OCI-LY7 (cell line): ENCODE measurements at regions not wholly inside any gene's neighbourhood (a gene's known extent, or its start where the extent isn't known, plus 50 kb on each side); places are given as distances from the start of the nearest gene placed in this dataset.

Experiments used
- CTCF ChIP-seq: fragments of 200-600 bp; sonication (generic); conservative IDR thresholded peaks from 2 replicates; pipeline ENCODE4 v1.5.1; 2014; ENCODE audit warnings: mild to moderate bottlenecking, antibody characterized with exemption, low read length, moderate library complexity, mixed read lengths
- EZH2phosphoT487 ChIP-seq: fragments of 200-600 bp; sonication (generic); IDR thresholded peaks from 2 replicates; pipeline ENCODE4 v1.6.1; 2018; ENCODE audit warnings: low read depth, borderline replicate concordance, mild to moderate bottlenecking, mixed run types, antibody characterized with exemption, low read length, moderate library complexity, mixed read lengths

DNA sequence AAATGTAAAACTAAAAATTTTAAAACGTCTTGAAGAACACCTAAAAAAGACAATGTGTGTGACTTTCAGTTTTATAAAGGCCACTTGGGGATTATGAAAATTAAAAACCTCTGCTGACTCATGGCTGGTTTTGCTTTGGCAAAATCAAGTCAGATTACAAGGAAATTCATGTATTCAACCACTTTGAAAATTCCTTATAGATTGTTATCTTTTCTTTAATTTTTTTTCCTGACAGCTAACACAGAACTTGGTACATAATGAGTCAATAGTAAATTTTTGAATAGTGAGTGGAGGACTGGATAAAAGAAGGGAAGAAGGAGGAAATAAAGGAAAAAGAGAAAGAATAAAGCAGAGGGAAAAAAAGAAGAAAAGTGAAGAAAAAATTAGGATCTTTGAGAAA lies 1774.7 kb upstream of the ACO1 start:
- TF ChIP-seq CTCF (no peak), EZH2phosphoT487 (no peak)
